ENCODE measurements at regions not wholly inside any gene's neighbourhood (a gene's known extent, or its start where the extent isn't known, plus 50 kb on each side); places are given as distances from the start of the nearest gene placed in this dataset.
"Not testable (repeated sequence)": the region's sequence is repeated elsewhere in the genome, so short reads cannot be mapped to it uniquely, and the experiment has no call there.

GRCh38 chr5:99156688-99157087, 227.9 kb upstream of the CHD1 start:
- ATAC-seq, result no peak
- no peak for TF ChIP-seq POLR2A (IDR thresholded peaks at IDR 0.05)
- TF ChIP-seq, protein P1, sequence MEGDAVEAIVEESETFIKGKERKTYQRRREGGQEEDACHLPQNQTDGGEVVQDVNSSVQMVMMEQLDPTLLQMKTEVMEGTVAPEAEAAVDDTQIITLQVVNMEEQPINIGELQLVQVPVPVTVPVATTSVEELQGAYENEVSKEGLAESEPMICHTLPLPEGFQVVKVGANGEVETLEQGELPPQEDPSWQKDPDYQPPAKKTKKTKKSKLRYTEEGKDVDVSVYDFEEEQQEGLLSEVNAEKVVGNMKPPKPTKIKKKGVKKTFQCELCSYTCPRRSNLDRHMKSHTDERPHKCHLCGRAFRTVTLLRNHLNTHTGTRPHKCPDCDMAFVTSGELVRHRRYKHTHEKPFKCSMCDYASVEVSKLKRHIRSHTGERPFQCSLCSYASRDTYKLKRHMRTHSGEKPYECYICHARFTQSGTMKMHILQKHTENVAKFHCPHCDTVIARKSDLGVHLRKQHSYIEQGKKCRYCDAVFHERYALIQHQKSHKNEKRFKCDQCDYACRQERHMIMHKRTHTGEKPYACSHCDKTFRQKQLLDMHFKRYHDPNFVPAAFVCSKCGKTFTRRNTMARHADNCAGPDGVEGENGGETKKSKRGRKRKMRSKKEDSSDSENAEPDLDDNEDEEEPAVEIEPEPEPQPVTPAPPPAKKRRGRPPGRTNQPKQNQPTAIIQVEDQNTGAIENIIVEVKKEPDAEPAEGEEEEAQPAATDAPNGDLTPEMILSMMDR (IDR thresholded peaks at IDR 0.05), result no peak
- no peak for DNase-seq
- no peaks in the 10 kb centered on the region for H3K4me1 ChIP-seq
- no peaks in the 10 kb centered on the region for H3K27me3 ChIP-seq
- H3K4me3 ChIP-seq, result no peak overlapping the region
- intact Hi-C loops (cut with DNase I), result no loop called here
- 67% methylated on average over 1 of the region's 1 CpG for WGBS (ENCODE audit: insufficient coverage, low coverage, low lambda C conversion rate, missing lambda C conversion rate)
- H3K9me3 ChIP-seq, result no peaks in the 10 kb centered on the region
- H3K27ac ChIP-seq, result no peak overlapping the region
- no peaks in the 10 kb centered on the region for H3K36me3 ChIP-seq

- H3K9me3 ChIP-seq; H3K27ac ChIP-seq; H3K4me3 ChIP-seq; ATAC-seq; H3K27me3 ChIP-seq; DNase-seq; H3K4me1 ChIP-seq; H3K36me3 ChIP-seq; intact Hi-C loops (cut with DNase I): not testable (repeated sequence)
- WGBS (ENCODE audit: insufficient coverage, low coverage, low lambda C conversion rate, missing lambda C conversion rate), result no CpG with 5 or more reads among the region's 1 CpG
Measured at GRCh38 chr5:99143283-99143795, 214.5 kb upstream of the CHD1 start.

DNA sequence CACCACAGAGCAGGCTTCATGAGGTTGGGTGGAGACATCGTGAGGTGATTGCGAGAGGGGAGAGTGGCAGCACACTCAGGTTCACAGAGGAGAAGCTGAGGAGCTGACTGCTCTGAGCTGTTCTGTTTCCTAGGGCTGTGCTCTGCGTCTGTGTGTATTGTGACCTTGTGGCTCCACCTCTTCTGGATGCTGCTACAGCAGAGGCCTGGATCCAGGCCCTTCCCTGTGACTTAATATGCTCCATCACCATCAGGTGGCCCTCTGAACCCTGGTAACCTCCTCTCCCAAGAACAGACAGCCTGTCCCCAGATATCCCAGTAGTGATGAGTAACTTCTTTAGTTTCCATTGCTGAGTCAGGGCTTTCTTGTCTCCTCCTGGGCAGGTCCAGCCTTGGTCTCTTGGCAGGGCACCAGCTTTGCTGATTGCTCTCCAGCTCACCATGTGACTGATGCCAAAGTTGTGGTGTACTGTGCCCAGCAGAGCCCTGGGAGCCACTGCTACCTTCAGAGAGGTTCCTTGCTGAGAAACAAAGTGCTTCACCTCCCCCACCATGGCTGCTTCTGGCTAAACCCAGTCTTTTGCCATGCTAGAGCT, 212.8 kb upstream of the CHD1 start:
- TF ChIP-seq, protein P1 (IDR thresholded peaks at IDR 0.05), result no peak
- TF ChIP-seq POLR2A (IDR thresholded peaks at IDR 0.05), result no peak
- H3K9me3 ChIP-seq, result no peaks in the 10 kb centered on the region
- peak; percentile 30 to 64 (median 47) for DNase-seq
- peak; percentile 12 to 77 (median 36) for ATAC-seq
- WGBS (ENCODE audit: insufficient coverage, low coverage, low lambda C conversion rate, missing lambda C conversion rate), result 67% methylated on average over 2 of the region's 3 CpGs
- no peak overlapping the region for H3K4me3 ChIP-seq
- no peaks in the 10 kb centered on the region for H3K4me1 ChIP-seq
- intact Hi-C loops (cut with DNase I), result no loop called here
- H3K27me3 ChIP-seq, result no peaks in the 10 kb centered on the region
- H3K27ac ChIP-seq, result no peak overlapping the region
- no peaks in the 10 kb centered on the region for H3K36me3 ChIP-seq

- DNase-seq, result no peak
- Histone ChIP-seq H3K36me3 (no peaks in the 10 kb centered on the region), H3K27ac (no peak overlapping the region), H3K4me3 (no peak overlapping the region), H3K4me1 (no peaks in the 10 kb centered on the region), H3K27me3 (no peaks in the 10 kb centered on the region), H3K9me3 (no peaks in the 10 kb centered on the region)
- no peak for TF ChIP-seq POLR2A (IDR thresholded peaks at IDR 0.05)
- TF ChIP-seq, protein P1 (IDR thresholded peaks at IDR 0.05), result no peak
- no peak for ATAC-seq
- intact Hi-C loops (cut with DNase I), result no loop called here
- 64% methylated on average over 10 of the region's 10 CpGs for WGBS (ENCODE audit: insufficient coverage, low coverage, low lambda C conversion rate, missing lambda C conversion rate)
Measured at GRCh38 chr5:99138911-99139310, 210.1 kb upstream of the CHD1 start.

- Histone ChIP-seq H3K4me3 (no peak overlapping the region), H3K4me1 (no peaks in the 10 kb centered on the region), H3K9me3 (no peaks in the 10 kb centered on the region), H3K27me3 (no peaks in the 10 kb centered on the region), H3K36me3 (no peaks in the 10 kb centered on the region), H3K27ac (no peak overlapping the region)
- TF ChIP-seq, protein P1 (IDR thresholded peaks at IDR 0.05), result no peak
- no peak for TF ChIP-seq POLR2A (IDR thresholded peaks at IDR 0.05)
- intact Hi-C loops (cut with DNase I), result no loop called here
- DNase-seq (no peak), ATAC-seq (no peak)
- 66% methylated on average over 4 of the region's 4 CpGs for WGBS (ENCODE audit: insufficient coverage, low coverage, low lambda C conversion rate, missing lambda C conversion rate)
Measured at GRCh38 chr5:99133921-99134320, 205.1 kb upstream of the CHD1 start.
